Tibial artery (tissue), 4 donors: ENCODE measurements at regions not wholly inside any gene's neighbourhood (a gene's known extent, or its start where the extent isn't known, plus 50 kb on each side); places are given as distances from the start of the nearest gene placed in this dataset.

Source experiments
- DNase-seq, 2 donors: peaks; one replicate each; pipeline ENCODE4 v3.0.0-alpha.2; 2019
- H3K27ac ChIP-seq, 2 donors: fragments of 200-600 bp; sonication (generic) in 1 of 2; 1 replicate in 1 of 2; 2 replicates in 1 of 2; pipeline ENCODE4 v1.5.1; 2018 to 2019; ENCODE audit warnings: mild to moderate bottlenecking in 1 of 2
- H3K27me3 ChIP-seq, 2 donors: fragments of 200-600 bp; sonication (generic) in 1 of 2; one replicate each; pipeline versions ENCODE4 v1.5.1 to v1.6.0; 2016 to 2019
- H3K36me3 ChIP-seq, 3 donors: fragments of 200-600 bp; sonication (generic) in 2 of 3; one replicate each; pipeline ENCODE4 v1.5.1; 2016 to 2019; ENCODE audit warnings: mild to moderate bottlenecking in 2 of 3
- H3K4me1 ChIP-seq, 4 donors: fragments of 200-600 bp; sonication (generic) in 2 of 4; 1 replicate in 3 of 4; 2 replicates in 1 of 4; pipeline ENCODE4 v1.5.1; 2016 to 2019
- H3K4me3 ChIP-seq, 2 donors: fragments of 200-600 bp; sonication (generic) in 1 of 2; 1 replicate in 1 of 2; 2 replicates in 1 of 2; pipeline ENCODE4 v1.5.1; 2018 to 2019; ENCODE audit warnings: mild to moderate bottlenecking in 2 of 2
- H3K9me3 ChIP-seq, 3 donors: fragments of 200-600 bp; sonication (generic) in 1 of 3; one replicate each; pipeline ENCODE4 v1.5.1; 2016 to 2019
- intact Hi-C: fragments of 100-400 bp; cut with DNase I; formaldehyde crosslinking; loops from one replicate; pipeline ENCODE4 v1.15.0; 2023; ENCODE audit warnings: low total_unique reads
- TF ChIP-seq, protein P1 (sequence below), 2 experiments: fragments of 200-600 bp in 1 of 2; fragments of 450-650 bp in 1 of 2; IDR thresholded peaks; one replicate each; pipeline ENCODE4 v1.5.1; 2017 to 2019; ENCODE audit warnings: antibody characterized with exemption in 2 of 2, mild to moderate bottlenecking in 1 of 2, moderate library complexity in 1 of 2

DNA sequence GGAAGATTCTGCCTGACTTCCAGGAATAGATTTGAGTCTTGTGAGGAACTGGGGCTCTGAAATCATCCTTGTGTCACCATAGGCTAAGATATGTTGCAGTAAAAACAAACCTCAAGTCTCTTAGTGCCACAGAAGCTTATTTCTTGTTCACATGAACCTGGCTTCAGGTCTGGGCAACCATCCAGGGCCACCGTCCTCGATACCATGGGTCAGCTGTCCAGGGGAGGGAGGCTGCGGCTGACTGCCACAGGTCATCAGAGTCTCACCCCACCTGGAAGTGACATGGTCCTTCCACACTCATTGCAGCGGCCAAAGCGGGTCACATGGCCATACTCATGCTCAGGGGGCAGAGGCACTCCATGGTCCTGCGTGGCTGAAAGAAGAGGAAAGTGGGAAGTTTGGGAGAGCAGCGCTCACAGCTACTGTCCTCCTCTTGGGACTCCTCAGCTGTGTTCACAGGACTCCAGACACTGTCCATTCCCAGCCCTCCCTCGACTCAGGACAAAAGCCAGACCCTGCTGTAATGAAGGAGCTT is 284.5 kb downstream of the CBLN1 start:
- DNase-seq = no peak
- H3K27ac ChIP-seq = no peak overlapping the region
- TF ChIP-seq, protein P1, sequence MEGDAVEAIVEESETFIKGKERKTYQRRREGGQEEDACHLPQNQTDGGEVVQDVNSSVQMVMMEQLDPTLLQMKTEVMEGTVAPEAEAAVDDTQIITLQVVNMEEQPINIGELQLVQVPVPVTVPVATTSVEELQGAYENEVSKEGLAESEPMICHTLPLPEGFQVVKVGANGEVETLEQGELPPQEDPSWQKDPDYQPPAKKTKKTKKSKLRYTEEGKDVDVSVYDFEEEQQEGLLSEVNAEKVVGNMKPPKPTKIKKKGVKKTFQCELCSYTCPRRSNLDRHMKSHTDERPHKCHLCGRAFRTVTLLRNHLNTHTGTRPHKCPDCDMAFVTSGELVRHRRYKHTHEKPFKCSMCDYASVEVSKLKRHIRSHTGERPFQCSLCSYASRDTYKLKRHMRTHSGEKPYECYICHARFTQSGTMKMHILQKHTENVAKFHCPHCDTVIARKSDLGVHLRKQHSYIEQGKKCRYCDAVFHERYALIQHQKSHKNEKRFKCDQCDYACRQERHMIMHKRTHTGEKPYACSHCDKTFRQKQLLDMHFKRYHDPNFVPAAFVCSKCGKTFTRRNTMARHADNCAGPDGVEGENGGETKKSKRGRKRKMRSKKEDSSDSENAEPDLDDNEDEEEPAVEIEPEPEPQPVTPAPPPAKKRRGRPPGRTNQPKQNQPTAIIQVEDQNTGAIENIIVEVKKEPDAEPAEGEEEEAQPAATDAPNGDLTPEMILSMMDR (IDR thresholded peaks at IDR 0.05) = no peak
- H3K9me3 ChIP-seq = no peaks in the 10 kb centered on the region
- peaks cover 0 to 3% of the 10 kb centered on the region in 2 donors for H3K27me3 ChIP-seq
- H3K4me3 ChIP-seq = no peak overlapping the region
- no peaks in the 10 kb centered on the region for H3K36me3 ChIP-seq
- H3K4me1 ChIP-seq = no peaks in the 10 kb centered on the region
- intact Hi-C loops = no loop called here

DNA sequence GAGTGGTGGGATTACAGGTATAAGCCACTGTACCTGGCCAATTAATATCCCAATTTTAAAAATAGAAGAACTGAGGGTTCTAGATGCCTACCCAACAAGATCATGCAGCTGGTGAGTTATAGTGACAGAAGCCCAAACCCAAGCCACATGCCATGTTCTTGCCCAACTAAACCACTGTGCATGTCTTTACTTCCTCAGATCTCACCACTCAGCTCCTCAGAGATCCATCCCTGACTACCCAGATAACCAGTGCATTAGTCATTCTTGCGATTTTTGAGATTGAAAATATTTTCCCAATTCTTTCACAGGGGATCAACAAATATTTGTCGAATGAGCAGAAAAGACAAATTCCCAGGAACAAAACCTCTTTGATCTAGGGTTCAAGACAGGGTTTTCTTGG is 303.1 kb downstream of the CBLN1 start:
- H3K36me3 ChIP-seq = no peaks in the 10 kb centered on the region
- H3K27ac ChIP-seq = no peak overlapping the region
- TF ChIP-seq, protein P1 (IDR thresholded peaks at IDR 0.05) = no peak
- intact Hi-C loops = no loop called here
- no peak for DNase-seq
- no peaks in the 10 kb centered on the region for H3K9me3 ChIP-seq
- no peaks in the 10 kb centered on the region for H3K27me3 ChIP-seq
- H3K4me3 ChIP-seq = no peak overlapping the region
- no peaks in the 10 kb centered on the region for H3K4me1 ChIP-seq

DNA sequence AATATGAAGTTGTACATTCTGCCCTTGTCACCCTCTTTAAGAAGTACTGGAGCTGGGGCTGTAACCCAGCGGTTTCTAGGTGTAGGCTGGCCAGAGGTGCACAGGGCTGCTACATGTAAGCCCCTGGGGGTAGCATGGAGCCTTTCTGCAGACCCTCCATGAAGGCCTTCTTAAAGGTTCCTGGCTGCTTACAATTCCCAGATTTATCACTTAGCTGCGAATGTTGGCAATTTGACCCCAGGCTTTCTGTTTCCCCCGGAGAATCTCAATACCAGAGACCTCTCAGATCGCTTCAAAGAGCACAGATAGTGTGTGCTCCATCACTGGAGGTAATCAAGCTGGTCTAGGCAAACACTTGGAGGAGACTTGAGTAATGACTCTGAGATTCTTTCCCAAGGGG is 309.4 kb downstream of the CBLN1 start:
- Histone ChIP-seq H3K4me1 (no peaks in the 10 kb centered on the region), H3K36me3 (no peaks in the 10 kb centered on the region), H3K27me3 (no peaks in the 10 kb centered on the region), H3K27ac (no peak overlapping the region), H3K9me3 (no peaks in the 10 kb centered on the region), H3K4me3 (no peak overlapping the region)
- DNase-seq = no peak
- TF ChIP-seq, protein P1 (IDR thresholded peaks at IDR 0.05) = no peak
- intact Hi-C loops = no loop called here

DNA sequence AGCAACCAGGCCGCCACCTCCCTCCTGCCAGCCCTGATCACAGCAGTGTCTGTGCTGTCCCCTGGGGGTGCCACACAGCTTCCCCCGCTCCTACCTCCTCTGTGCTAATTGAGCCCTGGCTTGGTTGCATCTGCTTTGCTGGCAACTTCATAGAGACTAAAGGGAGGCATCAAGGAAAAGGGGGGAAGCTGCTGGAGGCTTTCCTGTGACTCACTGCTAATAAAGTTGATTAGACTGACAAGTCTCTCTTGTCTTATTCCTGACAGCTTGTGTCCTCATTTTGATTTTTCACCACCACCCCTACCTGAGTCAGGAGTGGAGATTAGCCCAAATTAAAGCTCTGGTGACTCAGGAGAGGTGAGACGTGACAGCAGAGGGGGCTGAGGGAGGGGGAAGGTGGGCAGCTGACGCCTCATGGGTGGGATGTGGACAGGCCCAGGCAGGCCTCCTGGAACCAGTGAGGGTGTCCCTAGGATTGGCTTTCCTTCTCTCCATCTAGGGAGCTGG is 310.0 kb downstream of the CBLN1 start:
- Histone ChIP-seq H3K27ac (no peak overlapping the region), H3K4me3 (no peak overlapping the region), H3K4me1 (no peaks in the 10 kb centered on the region), H3K9me3 (no peaks in the 10 kb centered on the region), H3K36me3 (no peaks in the 10 kb centered on the region), H3K27me3 (no peaks in the 10 kb centered on the region)
- TF ChIP-seq, protein P1 (IDR thresholded peaks at IDR 0.05) = no peak
- intact Hi-C loops = no loop called here
- DNase-seq = no peak

DNA sequence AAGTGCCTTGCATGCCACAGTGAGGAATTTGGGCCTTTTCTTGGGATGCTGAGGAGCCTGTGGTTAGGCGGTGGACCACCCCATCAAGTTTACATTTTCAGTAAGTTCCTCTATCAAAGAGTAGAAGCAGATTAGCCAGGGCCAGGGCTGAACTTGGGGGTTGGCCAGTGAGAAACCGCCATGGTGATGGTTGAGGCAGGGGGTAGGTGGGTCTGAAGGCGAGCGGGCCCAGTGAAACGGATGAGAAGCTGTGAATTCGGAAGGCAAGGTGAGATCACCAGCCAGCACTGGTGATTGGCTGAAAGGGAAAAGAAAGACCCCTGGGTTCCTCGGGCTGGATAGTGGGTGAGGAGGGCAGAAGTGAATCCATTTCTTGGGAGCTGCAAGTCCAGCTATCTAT is 311.4 kb downstream of the CBLN1 start:
- H3K9me3 ChIP-seq = no peaks in the 10 kb centered on the region
- no peak overlapping the region for H3K4me3 ChIP-seq
- no peaks in the 10 kb centered on the region for H3K36me3 ChIP-seq
- intact Hi-C loops = no loop called here
- no peaks in the 10 kb centered on the region for H3K4me1 ChIP-seq
- H3K27me3 ChIP-seq = no peaks in the 10 kb centered on the region
- H3K27ac ChIP-seq = no peak overlapping the region
- TF ChIP-seq, protein P1 (IDR thresholded peaks at IDR 0.05) = no peak
- no peak for DNase-seq

DNA sequence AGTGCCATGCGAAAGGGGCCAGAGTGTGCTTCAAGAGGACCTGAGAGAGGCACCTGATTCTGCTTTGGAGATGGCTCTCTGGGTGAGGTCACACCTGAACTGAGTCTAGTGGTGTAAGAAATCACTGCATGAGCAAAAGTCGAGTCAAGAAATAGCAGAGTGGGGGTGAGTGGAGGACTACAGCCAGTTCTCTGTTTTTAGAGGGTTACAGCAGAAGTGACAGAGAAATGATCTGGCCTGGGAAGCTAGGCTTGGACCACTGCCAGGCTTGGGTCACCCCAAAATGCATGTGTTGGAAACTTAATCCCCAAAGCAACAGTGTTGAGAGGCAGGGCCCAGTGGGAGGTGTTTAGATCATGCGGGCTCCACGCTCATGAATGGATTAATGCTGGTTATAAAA is 312.0 kb downstream of the CBLN1 start:
- intact Hi-C loops = no loop called here
- Histone ChIP-seq H3K9me3 (no peaks in the 10 kb centered on the region), H3K27ac (no peak overlapping the region), H3K4me1 (no peaks in the 10 kb centered on the region), H3K4me3 (no peak overlapping the region), H3K27me3 (no peaks in the 10 kb centered on the region), H3K36me3 (no peaks in the 10 kb centered on the region)
- TF ChIP-seq, protein P1 (IDR thresholded peaks at IDR 0.05) = no peak
- no peak for DNase-seq
